Transverse colon (tissue), 4 donors: ENCODE measurements at regions not wholly inside any gene's neighbourhood (a gene's known extent, or its start where the extent isn't known, plus 50 kb on each side); places are given as distances from the start of the nearest gene placed in this dataset.

Experiments used
- DNase-seq: peaks from one replicate; pipeline ENCODE4 v3.0.0-alpha.2; 2019
- H3K27ac ChIP-seq, 4 donors: fragments of 200-600 bp; sonication (generic); 2 replicates each; pipeline ENCODE4 v1.5.1; 2016 to 2018; ENCODE audit warnings: inconsistent platforms in 4 of 4
- H3K27me3 ChIP-seq: fragments of 200-600 bp; sonication (generic); 2 replicates; pipeline ENCODE4 v1.5.1; 2017; ENCODE audit warnings: inconsistent platforms
- H3K36me3 ChIP-seq, 4 donors: fragments of 200-600 bp; sonication (generic); 2 replicates each; pipeline ENCODE4 v1.5.1; 2017 to 2019; ENCODE audit warnings: inconsistent platforms in 4 of 4
- H3K4me1 ChIP-seq, 4 donors: fragments of 200-600 bp; sonication (generic); 2 replicates each; pipeline ENCODE4 v1.5.1; 2017 to 2020; ENCODE audit warnings: inconsistent platforms in 4 of 4
- H3K4me3 ChIP-seq, 4 donors: fragments of 200-600 bp; sonication (generic); 1 replicate in 1 of 4; 2 replicates in 3 of 4; pipeline versions ENCODE4 v1.5.1 to v1.6.1; 2017 to 2019; ENCODE audit warnings: inconsistent platforms in 4 of 4
- H3K9me3 ChIP-seq, 2 donors: fragments of 200-600 bp; sonication (generic); 2 replicates each; pipeline ENCODE4 v1.5.1; 2017 to 2019; ENCODE audit warnings: inconsistent platforms in 2 of 2
- EP300 ChIP-seq: sonication (generic); formaldehyde crosslinking; IDR thresholded peaks from one replicate; pipeline ENCODE4 v1.6.1; 2017; ENCODE audit warnings: antibody characterized with exemption, low read depth
- POLR2A ChIP-seq: fragments of 450-650 bp; IDR thresholded peaks from one replicate; pipeline ENCODE4 v1.6.1; 2016; ENCODE audit warnings: antibody characterized with exemption, mild to moderate bottlenecking, moderate library complexity
- POLR2AphosphoS5 ChIP-seq, 3 donors: sonication (generic); formaldehyde crosslinking; IDR thresholded peaks; one replicate each; pipeline ENCODE4 v1.6.1; 2016; ENCODE audit warnings: antibody characterized with exemption in 3 of 3
- WGBS, 2 donors: methylation state at CpG; one replicate each; pipeline ENCODE4 v1.1.5; 2018; ENCODE audit warnings: low coverage in 1 of 2; 5-methylcytosine and 5-hydroxymethylcytosine counted together
- in situ Hi-C, 4 donors: fragments of 200-750 bp; cut with MboI; loops; one replicate each; pipeline versions ENCODE4 v1.15.0 to v1.15.1; 2017; ENCODE audit warnings: low sequenced_read_pairs in 3 of 4, low pct_ligation_motif_present in 1 of 4, low pct_unique_long_range_greater_than_20kb in 1 of 4
- intact Hi-C: fragments of 100-400 bp; cut with DNase I; formaldehyde crosslinking; loops from one replicate; pipeline ENCODE4 v1.15.1; 2023; ENCODE audit warnings: low total_unique reads
- TF ChIP-seq, protein P1 (sequence below), 5 experiments: fragments of 200-600 bp in 3 of 5; fragments of 450-650 bp in 2 of 5; sonication (generic) in 3 of 5; IDR thresholded peaks; 1 replicate in 2 of 5; 2 replicates in 3 of 5; pipeline ENCODE4 v1.5.1; 2016 to 2017; ENCODE audit warnings: antibody characterized with exemption in 5 of 5, inconsistent platforms in 3 of 5, mild to moderate bottlenecking in 2 of 5, moderate library complexity in 1 of 5

DNA sequence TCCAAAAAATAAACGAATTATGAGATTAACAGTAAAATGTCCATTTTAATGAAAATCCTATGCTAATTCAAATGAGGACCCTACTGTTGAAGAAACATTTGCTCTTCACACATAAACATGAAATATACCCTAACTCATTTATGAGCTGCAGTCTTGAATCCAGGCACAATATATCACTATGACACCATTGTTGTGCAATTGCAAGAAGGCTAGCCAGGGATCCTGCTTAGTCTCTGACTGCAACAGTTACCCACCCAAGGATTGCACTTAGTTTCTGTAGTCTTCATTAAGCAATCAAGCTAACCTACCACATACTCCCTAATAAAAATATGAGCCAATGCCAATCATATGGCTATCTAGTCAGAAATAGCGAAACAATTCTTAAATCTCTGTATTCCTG, 981.0 kb upstream of the FAT3 start:
- Histone ChIP-seq H3K36me3 (no peaks in the 10 kb centered on the region), H3K4me1 (no peaks in the 10 kb centered on the region), H3K4me3 (no peak overlapping the region), H3K27ac (no peak overlapping the region), H3K27me3 (no peaks in the 10 kb centered on the region), H3K9me3 (no peaks in the 10 kb centered on the region)
- in situ Hi-C loops, result no loop called here
- intact Hi-C loops, result no loop called here
- no peak for DNase-seq
- TF ChIP-seq, protein P1, sequence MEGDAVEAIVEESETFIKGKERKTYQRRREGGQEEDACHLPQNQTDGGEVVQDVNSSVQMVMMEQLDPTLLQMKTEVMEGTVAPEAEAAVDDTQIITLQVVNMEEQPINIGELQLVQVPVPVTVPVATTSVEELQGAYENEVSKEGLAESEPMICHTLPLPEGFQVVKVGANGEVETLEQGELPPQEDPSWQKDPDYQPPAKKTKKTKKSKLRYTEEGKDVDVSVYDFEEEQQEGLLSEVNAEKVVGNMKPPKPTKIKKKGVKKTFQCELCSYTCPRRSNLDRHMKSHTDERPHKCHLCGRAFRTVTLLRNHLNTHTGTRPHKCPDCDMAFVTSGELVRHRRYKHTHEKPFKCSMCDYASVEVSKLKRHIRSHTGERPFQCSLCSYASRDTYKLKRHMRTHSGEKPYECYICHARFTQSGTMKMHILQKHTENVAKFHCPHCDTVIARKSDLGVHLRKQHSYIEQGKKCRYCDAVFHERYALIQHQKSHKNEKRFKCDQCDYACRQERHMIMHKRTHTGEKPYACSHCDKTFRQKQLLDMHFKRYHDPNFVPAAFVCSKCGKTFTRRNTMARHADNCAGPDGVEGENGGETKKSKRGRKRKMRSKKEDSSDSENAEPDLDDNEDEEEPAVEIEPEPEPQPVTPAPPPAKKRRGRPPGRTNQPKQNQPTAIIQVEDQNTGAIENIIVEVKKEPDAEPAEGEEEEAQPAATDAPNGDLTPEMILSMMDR (IDR thresholded peaks at IDR 0.05), result no peak
- TF ChIP-seq EP300 (no peak), POLR2AphosphoS5 (IDR thresholded peaks at IDR 0.05) (no peak), POLR2A (no peak)
- 69 to 73% methylated on average over 2 of the region's 2 CpGs for WGBS, 2 donors

- Histone ChIP-seq H3K27me3 (no peaks in the 10 kb centered on the region), H3K36me3 (no peaks in the 10 kb centered on the region), H3K4me3 (no peak overlapping the region), H3K9me3 (no peaks in the 10 kb centered on the region), H3K27ac (no peak overlapping the region), H3K4me1 (no peaks in the 10 kb centered on the region)
- in situ Hi-C loops, result no loop called here
- intact Hi-C loops, result no loop called here
- 65 to 77% methylated on average over 3 of the region's 3 CpGs for WGBS, 2 donors
- DNase-seq, result no peak
- TF ChIP-seq, protein P1 (IDR thresholded peaks at IDR 0.05), result no peak
- TF ChIP-seq EP300, result no peak
- TF ChIP-seq POLR2AphosphoS5 (IDR thresholded peaks at IDR 0.05), result no peak
- no peak for TF ChIP-seq POLR2A
Observed at GRCh38 chr11:91243051-91243450, 981.6 kb upstream of the FAT3 start.

DNA sequence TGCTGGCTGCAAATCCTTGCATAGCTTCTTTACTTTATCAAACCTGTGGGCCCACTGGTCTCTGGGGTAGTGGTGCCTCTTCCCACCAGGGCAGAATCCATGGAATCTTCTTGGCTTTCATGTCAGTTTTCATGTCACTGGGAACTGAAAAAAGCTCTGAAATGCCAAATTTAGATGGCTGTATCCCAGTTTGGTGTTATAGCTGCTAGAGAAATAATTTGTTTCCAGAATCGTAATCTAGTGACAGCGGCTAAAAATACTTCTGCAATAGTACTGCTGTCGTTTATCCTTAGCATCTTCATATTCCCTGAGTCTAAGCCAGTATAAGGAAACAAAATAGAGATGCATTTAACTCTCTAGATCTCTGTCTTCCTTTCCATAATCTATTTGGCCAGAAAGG, 983.4 kb upstream of the FAT3 start:
- WGBS, 2 donors, result 79% methylated on average over 3 of the region's 3 CpGs
- no peaks in the 10 kb centered on the region for H3K36me3 ChIP-seq
- H3K4me3 ChIP-seq, result no peak overlapping the region
- no peak for DNase-seq
- H3K27me3 ChIP-seq, result no peaks in the 10 kb centered on the region
- no peaks in the 10 kb centered on the region for H3K4me1 ChIP-seq
- TF ChIP-seq, protein P1 (IDR thresholded peaks at IDR 0.05), result no peak
- no peak for TF ChIP-seq EP300
- TF ChIP-seq POLR2A, result no peak
- no peak for TF ChIP-seq POLR2AphosphoS5 (IDR thresholded peaks at IDR 0.05)
- intact Hi-C loops (no loop called here), in situ Hi-C loops (no loop called here)
- no peaks in the 10 kb centered on the region for H3K9me3 ChIP-seq
- no peak overlapping the region for H3K27ac ChIP-seq

GRCh38 chr11:91239359-91239758, 985.3 kb upstream of the FAT3 start:
- intact Hi-C loops, result no loop called here
- no peak overlapping the region for H3K4me3 ChIP-seq
- in situ Hi-C loops, result no loop called here
- TF ChIP-seq POLR2A (no peak), EP300 (no peak), POLR2AphosphoS5 (IDR thresholded peaks at IDR 0.05) (no peak)
- TF ChIP-seq, protein P1 (IDR thresholded peaks at IDR 0.05), result no peak
- H3K36me3 ChIP-seq, result no peaks in the 10 kb centered on the region
- no peak overlapping the region for H3K27ac ChIP-seq
- no peaks in the 10 kb centered on the region for H3K27me3 ChIP-seq
- WGBS, 2 donors, result 53 to 58% methylated on average over 2 of the region's 2 CpGs
- no peaks in the 10 kb centered on the region for H3K4me1 ChIP-seq
- DNase-seq, result no peak
- no peaks in the 10 kb centered on the region for H3K9me3 ChIP-seq
